ENCODE measurements at regions not wholly inside any gene's neighbourhood (a gene's known extent, or its start where the extent isn't known, plus 50 kb on each side); places are given as distances from the start of the nearest gene placed in this dataset.
"Not testable (repeated sequence)": the region's sequence is repeated elsewhere in the genome, so short reads cannot be mapped to it uniquely, and the experiment has no call there.

GRCh38 chr1:99062192-99062591, 57.5 kb upstream of the PLPPR5 start:
- DNase-seq (ENCODE audit: low spot score): no peak

- no peak for DNase-seq (ENCODE audit: low spot score)
Observed at GRCh38 chr1:99069146-99069545, 64.5 kb upstream of the PLPPR5 start.

- not testable (repeated sequence) for DNase-seq (ENCODE audit: low spot score)
Observed at GRCh38 chr1:99078529-99078928, 73.9 kb upstream of the PLPPR5 start.

DNA sequence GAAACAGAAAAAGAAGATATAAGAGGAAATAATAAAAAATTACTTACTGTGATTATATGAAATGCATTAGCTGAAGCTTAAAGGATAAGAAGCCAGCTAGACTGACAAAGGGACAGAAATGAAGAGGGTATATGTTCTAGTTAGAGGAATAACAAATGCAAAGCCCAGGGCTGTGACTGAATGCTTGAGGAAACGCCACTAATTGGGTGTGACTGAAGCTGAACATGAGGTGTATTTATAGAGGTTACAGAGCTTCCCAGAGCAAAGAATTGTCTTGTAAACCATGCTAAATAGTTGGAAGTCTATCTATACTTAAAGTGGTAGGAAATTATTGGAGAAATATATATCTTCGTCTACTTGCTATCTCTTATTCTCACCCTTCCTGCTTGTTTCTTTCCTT, 77.7 kb upstream of the PLPPR5 start:
- DNase-seq (ENCODE audit: low spot score): no peak

GRCh38 chr1:99083338-99083737, 78.7 kb upstream of the PLPPR5 start:
- DNase-seq (ENCODE audit: low spot score): no peak

GRCh38 chr1:99084562-99084961, 79.9 kb upstream of the PLPPR5 start:
- DNase-seq (ENCODE audit: low spot score): no peak

- no peak for DNase-seq (ENCODE audit: low spot score)
Observed at GRCh38 chr1:99086057-99086456, 81.4 kb upstream of the PLPPR5 start.

DNA sequence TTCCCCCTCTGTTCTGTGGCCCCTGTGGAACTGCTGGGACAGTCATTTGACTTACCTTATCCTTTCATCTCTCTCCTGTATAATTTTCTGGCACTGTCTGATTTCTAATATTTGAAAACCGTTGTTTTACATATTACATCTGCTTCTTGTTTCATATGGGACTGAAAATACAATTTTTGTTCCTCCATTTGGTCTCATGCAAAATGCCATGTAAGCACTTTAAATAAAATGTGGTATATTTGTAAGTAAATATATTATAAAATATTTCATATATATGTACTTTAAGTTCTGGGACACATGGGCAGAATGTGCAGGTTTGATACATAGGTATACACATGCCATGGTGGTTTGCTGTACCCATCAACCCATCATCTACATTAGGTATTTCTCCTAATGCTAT, 93.9 kb upstream of the PLPPR5 start:
- no peak for DNase-seq (ENCODE audit: low spot score)

- DNase-seq (ENCODE audit: low spot score): no peak
Observed at GRCh38 chr1:99106274-99106673, 101.6 kb upstream of the PLPPR5 start.

- DNase-seq (ENCODE audit: low spot score): no peak
Observed at GRCh38 chr1:99107680-99108079, 103.0 kb upstream of the PLPPR5 start.

DNA sequence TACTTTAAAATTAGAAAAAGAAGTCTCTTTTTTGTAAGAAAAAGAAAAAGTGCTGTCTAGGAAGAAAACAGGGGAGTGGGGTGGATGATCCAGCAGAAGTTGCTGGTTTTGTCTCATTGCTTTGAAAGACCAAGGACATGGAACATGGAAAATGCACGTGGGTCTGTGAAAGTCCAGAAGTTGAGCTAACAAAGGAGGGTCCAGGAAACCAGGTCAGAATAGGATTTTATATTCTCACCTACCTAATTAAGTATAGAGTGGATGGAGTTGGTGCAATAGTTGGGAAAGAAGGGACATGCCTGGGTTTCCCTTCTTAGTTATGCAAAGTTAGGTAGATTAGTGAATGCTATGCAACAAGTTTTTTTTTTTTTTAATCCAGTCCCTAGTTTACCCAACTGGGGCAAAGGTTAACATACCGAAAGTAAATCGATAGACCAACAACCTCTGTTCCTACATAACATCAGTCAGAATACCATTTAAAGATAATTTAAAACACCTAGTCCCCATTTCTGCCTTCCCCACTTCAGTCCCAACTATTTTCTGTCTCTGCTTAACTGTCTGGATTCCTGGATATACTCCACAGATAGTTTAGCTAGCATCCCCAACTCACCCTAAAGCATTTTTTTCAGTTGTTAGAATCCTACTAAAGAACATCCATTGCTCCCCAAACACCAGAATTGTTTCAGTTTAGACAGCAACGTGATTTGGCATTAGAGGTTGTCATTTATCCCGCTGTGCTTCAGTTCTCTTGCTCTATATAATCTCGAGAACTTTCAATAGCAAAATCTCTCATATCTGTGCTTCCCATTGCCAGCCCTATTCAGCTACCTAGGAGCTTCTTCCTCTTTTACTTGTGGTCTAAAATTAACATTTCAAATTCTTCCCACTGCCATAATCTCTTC, 105.7 kb upstream of the PLPPR5 start:
- no peak for DNase-seq (ENCODE audit: low spot score)

DNA sequence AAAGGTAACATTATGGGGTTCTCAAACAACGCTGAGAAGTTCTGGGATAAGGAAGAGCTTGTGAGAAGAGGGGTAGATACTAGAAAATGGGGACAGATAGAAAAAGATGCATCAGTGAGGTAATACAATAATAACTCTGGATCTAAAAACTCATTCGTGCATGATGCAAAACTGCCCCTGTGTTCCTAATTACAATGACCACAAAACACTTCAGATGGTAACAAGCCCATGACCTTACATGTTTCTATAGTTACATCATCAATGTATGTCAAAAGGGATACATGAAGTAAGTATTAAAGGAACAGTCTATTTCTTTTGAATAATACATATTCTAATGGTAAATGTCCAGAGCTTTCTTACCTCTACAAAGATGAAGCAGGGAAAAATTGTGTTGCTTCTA, 110.6 kb upstream of the PLPPR5 start:
- DNase-seq (ENCODE audit: low spot score): no peak

DNA sequence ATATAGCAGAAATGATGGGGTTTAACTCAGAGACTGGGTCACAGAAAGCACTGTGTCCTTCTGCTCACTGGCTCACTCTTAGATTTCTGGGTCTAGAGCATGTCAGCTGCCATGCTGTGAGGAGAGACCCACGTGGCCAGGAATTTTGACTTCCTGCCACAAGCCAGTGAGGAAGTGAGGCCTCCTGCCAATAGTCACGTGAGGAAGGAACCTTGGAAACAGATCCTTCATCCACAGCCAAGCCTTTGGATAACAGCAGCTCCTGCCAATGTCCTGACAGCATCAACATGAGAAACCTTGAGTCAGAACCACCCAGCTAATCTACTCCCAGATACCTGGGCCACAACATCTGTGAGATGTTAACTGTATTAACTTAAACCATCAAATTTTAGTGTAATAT, 114.5 kb upstream of the PLPPR5 start:
- no peak for DNase-seq (ENCODE audit: low spot score)

GRCh38 chr1:99122039-99122438, 117.4 kb upstream of the PLPPR5 start:
- DNase-seq (ENCODE audit: low spot score): no peak

DNA sequence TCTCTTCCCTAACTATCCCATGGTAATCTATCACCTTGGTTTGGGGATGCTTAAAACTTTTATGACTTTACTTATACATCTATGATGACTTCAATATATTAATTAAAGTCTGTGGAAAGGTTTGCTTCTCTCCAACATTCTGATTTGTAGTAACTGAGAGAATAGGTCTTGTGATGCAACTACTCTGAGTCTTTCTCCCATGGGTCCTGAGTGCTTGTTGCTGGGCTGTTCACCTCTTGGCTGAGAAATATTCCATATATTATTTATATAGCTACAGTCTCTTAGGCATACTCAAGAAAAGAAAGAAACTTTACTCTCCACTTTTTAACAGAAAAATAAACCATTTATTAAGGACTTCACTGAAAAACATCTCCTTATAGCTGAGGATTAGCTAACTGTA, 119.3 kb upstream of the PLPPR5 start:
- DNase-seq (ENCODE audit: low spot score): no peak

DNA sequence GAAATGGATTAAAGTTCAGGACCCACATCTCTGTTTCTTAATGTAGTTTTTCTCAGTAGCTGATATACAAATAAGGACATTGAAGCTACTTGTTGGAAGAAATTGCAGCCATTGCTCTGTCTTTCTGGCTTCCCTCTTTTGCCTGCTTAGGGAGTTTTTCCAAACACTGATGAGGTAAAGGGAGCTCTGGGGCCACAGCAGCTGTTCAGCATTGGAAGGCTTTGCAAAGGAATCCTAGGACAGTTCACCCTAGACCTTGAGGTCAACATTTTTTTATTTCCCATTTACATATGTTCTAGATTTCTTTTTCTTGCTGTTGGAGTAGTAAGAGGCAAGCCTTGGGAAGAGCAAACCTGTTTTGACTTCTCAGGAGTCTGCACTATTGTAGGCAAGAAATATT, 126.9 kb upstream of the PLPPR5 start:
- no peak for DNase-seq (ENCODE audit: low spot score)

GRCh38 chr1:99133756-99134500, 129.3 kb upstream of the PLPPR5 start:
- no peak for DNase-seq (ENCODE audit: low spot score)

GRCh38 chr1:99137554-99138206, 126.6 kb upstream of the PLPPR4 start:
- no peak for DNase-seq (ENCODE audit: low spot score)

DNA sequence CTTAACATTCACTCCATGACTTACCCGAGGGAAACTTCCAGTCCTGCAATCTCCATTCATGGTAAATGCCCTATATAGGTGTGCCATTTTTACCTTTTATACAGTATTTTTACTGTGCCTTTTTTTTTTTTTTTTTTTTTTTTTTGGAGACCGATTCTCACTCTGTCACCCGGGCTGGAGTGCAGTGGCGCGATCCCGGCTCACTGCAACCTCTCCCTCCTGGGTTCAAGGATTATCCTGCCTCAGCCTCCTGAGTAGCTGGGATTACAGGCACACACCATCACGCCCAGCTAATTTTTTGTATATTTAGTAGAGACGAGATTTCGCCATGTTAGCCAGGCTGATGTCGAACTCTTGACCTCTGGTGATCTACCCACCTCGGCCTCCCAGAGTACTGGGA, 124.4 kb upstream of the PLPPR4 start:
- DNase-seq (ENCODE audit: low spot score): no peak

DNA sequence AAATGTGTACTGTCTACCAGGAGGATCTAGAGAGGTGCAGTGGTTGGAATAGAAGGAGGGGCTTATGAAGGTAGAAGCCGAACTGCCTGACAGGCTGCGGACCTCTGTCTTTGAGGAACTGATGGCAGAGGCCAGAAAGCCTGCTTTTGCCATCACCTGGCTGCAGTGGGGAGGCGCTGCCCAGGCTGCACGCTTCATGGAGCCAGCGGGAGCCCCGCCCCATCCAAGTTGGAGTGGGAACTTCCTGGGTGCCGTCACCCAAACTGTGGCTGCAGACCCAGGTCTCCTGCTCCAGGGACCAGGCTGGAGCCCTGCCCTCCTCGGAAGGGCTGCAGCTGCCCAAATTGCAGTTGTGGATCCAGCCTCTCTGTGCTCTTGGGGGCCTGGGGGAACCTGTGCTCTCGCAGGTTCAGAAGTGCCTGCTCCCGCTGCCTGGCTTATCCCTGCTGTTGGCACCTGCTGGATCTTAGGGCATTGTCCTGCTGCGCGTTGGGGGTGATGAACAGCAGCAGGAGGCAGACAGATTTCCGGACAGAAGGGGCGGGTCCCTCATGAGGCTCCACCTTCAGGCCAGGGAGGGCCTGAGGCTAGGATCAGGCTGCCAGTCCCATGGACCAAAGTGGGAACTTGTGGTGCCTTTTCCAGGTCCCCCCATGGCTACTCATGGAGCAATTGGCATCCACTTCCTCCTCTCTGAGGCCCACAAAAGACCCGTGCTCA, 118.0 kb upstream of the PLPPR4 start:
- DNase-seq (ENCODE audit: low spot score): no peak

DNA sequence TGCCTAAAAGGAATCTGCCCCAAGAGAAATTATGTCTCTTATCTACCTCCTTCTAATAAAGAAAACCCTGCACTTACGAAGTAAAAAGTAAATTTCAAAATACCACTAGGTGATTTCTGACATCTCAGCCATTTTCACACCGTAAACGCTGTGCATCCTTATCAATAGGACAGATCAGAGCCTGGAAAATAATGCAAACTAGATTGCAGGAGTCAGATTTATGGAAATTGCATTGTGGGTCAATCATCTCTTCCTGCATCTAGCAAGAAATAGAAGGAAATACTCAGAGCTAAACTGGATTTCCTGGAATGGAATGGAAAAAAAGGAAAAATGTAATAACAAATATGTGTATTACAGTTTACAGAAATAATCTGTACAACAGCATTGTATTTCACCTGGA, 114.3 kb upstream of the PLPPR4 start:
- no peak for DNase-seq (ENCODE audit: low spot score)

GRCh38 chr1:99152132-99152531, 112.2 kb upstream of the PLPPR4 start:
- DNase-seq (ENCODE audit: low spot score): no peak

All from hepatic stellate cell (primary cell).